GM19023 (cell line): ENCODE measurements at regions not wholly inside any gene's neighbourhood (a gene's known extent, or its start where the extent isn't known, plus 50 kb on each side); places are given as distances from the start of the nearest gene placed in this dataset.
"Not testable (repeated sequence)": the region's sequence is repeated elsewhere in the genome, so short reads cannot be mapped to it uniquely, and the experiment has no call there.

Experiments
- ATAC-seq: cut with Tn5 transposase; IDR thresholded peaks from one replicate; pipeline ENCODE4 v1.9.1; 2021; ENCODE audit warnings: mild to moderate bottlenecking, moderate library complexity; ENCODE audit not compliant: unreplicated experiment

DNA sequence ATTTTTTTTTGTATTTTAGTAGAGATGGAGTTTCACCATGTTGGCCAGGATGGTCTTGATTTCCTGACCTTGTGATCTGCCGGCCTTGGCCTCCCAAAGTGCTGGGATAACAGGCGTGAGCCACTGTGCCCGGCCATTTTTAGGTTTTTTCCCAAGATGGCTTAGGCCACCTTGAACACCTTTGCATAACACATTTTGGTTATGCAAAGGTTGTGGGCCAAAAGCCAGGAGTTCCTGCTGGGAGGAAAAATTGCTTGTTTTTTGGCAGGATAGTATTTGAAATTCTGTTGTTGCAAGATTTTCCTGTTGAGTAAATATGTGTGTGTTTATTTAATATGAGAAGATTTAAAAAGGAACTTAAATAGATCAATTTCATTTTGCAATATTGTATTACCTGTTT lies 65.3 kb upstream of the KCNJ18 start:
- not testable (repeated sequence) for ATAC-seq
